HepG2 (cell line): ENCODE measurements at regions not wholly inside any gene's neighbourhood (a gene's known extent, or its start where the extent isn't known, plus 50 kb on each side); places are given as distances from the start of the nearest gene placed in this dataset.

Experiments
- ATAC-seq: fragments of 200-7000 bp; cut with Tn5 transposase; 3 replicates; pipeline ENCODE4 v1.9.1; 2020; ENCODE audit warnings: mild to moderate bottlenecking, moderate library complexity
- BruUV-seq: library from RNA; stranded (reverse); fragments of 400-500 nt; replicated peaks from 2 replicates; lab custom pipeline; 2021; lab: Mats Ljungman, UMichigan
- CTCF ChIA-PET: fragments of 300-600 bp; formaldehyde crosslinking; extraction: SDS; loops from one replicate; lab custom pipeline; 2021; ENCODE audit warnings: low total read pairs, inconsistent platforms, low intra/inter-chr PET ratio; lab: Yijun Ruan, JAX
- POLR2A ChIA-PET: fragments of 350-600 bp; sonication (Branson Sonifier 250); formaldehyde crosslinking; loops from one replicate; lab custom pipeline; 2020; ENCODE audit warnings: antibody characterized with exemption, inconsistent platforms; lab: Yijun Ruan, JAX
- DNase-seq: peaks from one replicate; pipeline ENCODE4 v3.0.0-alpha.2; 2015; ENCODE audit warnings: low spot score
- FAIRE-seq: peaks from 3 replicates; lab custom pipeline; 2011; peaks lifted over from hg19 to GRCh38; lab: Jason Lieb, UNC
- H2AFZ ChIP-seq: one replicate; pipeline ENCODE4 v1.6.1; 2011; ENCODE audit warnings: low read length, inconsistent platforms
- H3K27ac ChIP-seq: fragments of 300-600 bp; 3 replicates; pipeline ENCODE4 v1.8.0; 2011; ENCODE audit warnings: mixed run types, mild to moderate bottlenecking, mixed read lengths, low read length, inconsistent platforms; ENCODE audit not compliant: insufficient read depth; ENCODE audit errors: extremely low read length
- H3K27me3 ChIP-seq, 2 experiments: fragments of 200-600 bp in 1 of 2; 2 replicates in 1 of 2; 3 replicates in 1 of 2; pipeline versions ENCODE4 v1.6.0 to v1.8.0; 2011; ENCODE audit warnings: low read length in 2 of 2, mild to moderate bottlenecking in 2 of 2, moderate library complexity in 2 of 2, inconsistent platforms in 1 of 2; ENCODE audit not compliant: insufficient read depth in 2 of 2, control insufficient read depth in 1 of 2
- H3K36me3 ChIP-seq, 2 experiments: fragments of 200-600 bp in 1 of 2; replicated peaks in 1 of 2; 2 replicates in 1 of 2; 3 replicates in 1 of 2; pipeline versions ENCODE4 v1.5.1 to v1.8.0; 2011; ENCODE audit warnings: low read length in 2 of 2, inconsistent platforms in 1 of 2; ENCODE audit not compliant: insufficient read depth in 2 of 2, control insufficient read depth in 1 of 2
- H3K4me1 ChIP-seq: 2 replicates; pipeline ENCODE4 v1.5.1; 2012; ENCODE audit warnings: low read length, inconsistent platforms; ENCODE audit not compliant: insufficient read depth
- H3K4me2 ChIP-seq: 2 replicates; pipeline ENCODE4 v1.6.0; 2011; ENCODE audit warnings: low read depth, low read length, inconsistent platforms
- H3K4me3 ChIP-seq, 3 experiments: fragments of 200-600 bp in 1 of 3; sonication (generic), shearing (Covaris generic) in 1 of 3; replicated peaks in 1 of 3; 2 replicates each; pipeline ENCODE4 v1.5.1; 2011 to 2016; ENCODE audit warnings: low read length in 3 of 3, inconsistent platforms in 2 of 3, low read depth in 2 of 3, mild to moderate bottlenecking in 2 of 3, control low read depth in 1 of 3, mixed read lengths in 1 of 3; ENCODE audit not compliant: insufficient read depth in 1 of 3
- H3K79me2 ChIP-seq: one replicate; pipeline ENCODE4 v1.6.1; 2011; ENCODE audit warnings: low read length, inconsistent platforms; ENCODE audit not compliant: insufficient read depth
- H3K9ac ChIP-seq: 2 replicates; pipeline ENCODE4 v1.6.0; 2011; ENCODE audit warnings: mild to moderate bottlenecking, low read depth, low read length, inconsistent platforms; ENCODE audit not compliant: insufficient read depth
- H3K9me3 ChIP-seq: 2 replicates; pipeline ENCODE4 v1.5.1; 2012; ENCODE audit warnings: mild to moderate bottlenecking, low read length
- H4K20me1 ChIP-seq: 2 replicates; pipeline ENCODE4 v1.6.0; 2011; ENCODE audit warnings: inconsistent platforms, mild to moderate bottlenecking, low read length, moderate library complexity; ENCODE audit not compliant: insufficient read depth
- DDIT3 ChIP-seq: sonication (generic); formaldehyde crosslinking; IDR thresholded peaks from 2 replicates; pipeline ENCODE4 v1.4.0; 2020; ENCODE audit warnings: mild to moderate bottlenecking, missing genetic modification reagents
- JUNB ChIP-seq: sonication (generic); formaldehyde crosslinking; IDR thresholded peaks from 2 replicates; pipeline ENCODE4 v1.8.0; 2022; ENCODE audit warnings: missing genetic modification reagents, mild to moderate bottlenecking, borderline replicate concordance
- NCOR1 ChIP-seq: fragments of 200-600 bp; sonication (generic); IDR thresholded peaks from 2 replicates; pipeline ENCODE4 v1.7.0; 2017; ENCODE audit warnings: antibody characterized with exemption, low read length, borderline replicate concordance
- POGZ ChIP-seq: sonication (generic); formaldehyde crosslinking; IDR thresholded peaks from 2 replicates; pipeline ENCODE4 v1.4.0; 2020; ENCODE audit warnings: mild to moderate bottlenecking, missing genetic modification reagents
- RCOR2 ChIP-seq: IDR thresholded peaks from 2 replicates; pipeline ENCODE4 v1.6.1; 2016; ENCODE audit warnings: missing biosample characterization, missing genetic modification reagents
- RNF2 ChIP-seq: fragments of 450-650 bp; conservative IDR thresholded peaks from 2 replicates; pipeline ENCODE4 v1.6.1; 2016; ENCODE audit warnings: low read depth
- STAT5B ChIP-seq: sonication (generic); formaldehyde crosslinking; IDR thresholded peaks from 2 replicates; pipeline ENCODE4 v1.4.0; 2020; ENCODE audit warnings: missing genetic modification reagents
- ZKSCAN1 ChIP-seq: fragments of 150-350 bp; IDR thresholded peaks from 2 replicates; pipeline ENCODE4 v1.6.1; 2014; ENCODE audit warnings: low read length
- ZNF180 ChIP-seq: sonication (generic); formaldehyde crosslinking; IDR thresholded peaks from 2 replicates; pipeline ENCODE4 v1.4.0; 2020; ENCODE audit warnings: low read depth, missing genetic modification reagents, borderline replicate concordance
- ZNF746 ChIP-seq: sonication (generic); formaldehyde crosslinking; IDR thresholded peaks from 2 replicates; pipeline ENCODE4 v1.8.0; 2022; ENCODE audit warnings: mild to moderate bottlenecking, missing genetic modification reagents
- in situ Hi-C: cut with HindIII; loops from 2 replicates; pipeline ENCODE4 v1.10.0; 2017; ENCODE audit warnings: low pct_unique_long_range_greater_than_20kb; ENCODE audit not compliant: extremely low pct_ligation_motif_present
- intact Hi-C: fragments of 100-400 bp; cut with micrococcal nuclease; formaldehyde crosslinking; loops from one replicate; pipeline ENCODE4 v1.10.0; 2022; ENCODE audit not compliant: unreplicated experiment

- CTCF ChIA-PET: no interaction called here
- no peak for TF ChIP-seq RCOR2 (CRISPR knock-in tag)
- no peak for TF ChIP-seq JUNB (CRISPR knock-in tag)
- no peak for TF ChIP-seq ZKSCAN1
- TF ChIP-seq NCOR1: no peak
- no peak for TF ChIP-seq RNF2
- no peak for TF ChIP-seq ZNF180
- no peak for TF ChIP-seq ZNF746 (CRISPR knock-in tag)
- no peak for TF ChIP-seq DDIT3 (CRISPR knock-in tag)
- TF ChIP-seq STAT5B: no peak
- TF ChIP-seq POGZ: no peak
These were observed 50.0 kb upstream of the PASD1 start for GRCh38 chrX:151513472-151513871.

More at GRCh38 chrX:151513472-151513871, 50.0 kb upstream of the PASD1 start:
- Histone ChIP-seq H3K79me2 (no peaks in the 10 kb centered on the region), H3K4me2 (no peak overlapping the region), H3K9ac (no peak overlapping the region), H4K20me1 (no peaks in the 10 kb centered on the region), H3K9me3 (no peaks in the 10 kb centered on the region), H3K4me1 (no peaks in the 10 kb centered on the region), H2AFZ (no peak overlapping the region), H3K36me3 (peaks cover 0 to 1% of the 10 kb centered on the region in 2 experiments; a peak in 1 of 5 replicates), H3K4me3 (no peak overlapping the region), H3K27ac (no peak overlapping the region), H3K27me3 (no peaks in the 10 kb centered on the region)
- DNase-seq (no peak), FAIRE-seq (no peak), ATAC-seq (no peak)
- in situ Hi-C loops (loop anchor here (25.0 kb wide), 1 partner anchor 174 kb away; the partner anchor contains the start of gene PRRG3), intact Hi-C loops (no loop called here)
- POLR2A ChIA-PET: no interaction called here
- BruUV-seq: no TSS peak
